Left ventricle myocardium superior (tissue), 1 donor: ENCODE measurements at regions not wholly inside any gene's neighbourhood (a gene's known extent, or its start where the extent isn't known, plus 50 kb on each side); places are given as distances from the start of the nearest gene placed in this dataset.
A peak's percentile ranks its signal among the peaks of the same experiment; 100 is the strongest.

Experiments used
- ATAC-seq: fragments of 200-7000 bp; cut with Tn5 transposase; one replicate; pipeline ENCODE4 v1.9.1; 2020; ENCODE audit warnings: mild to moderate bottlenecking, moderate library complexity
- DNase-seq: peaks from one replicate; pipeline ENCODE4 v3.0.0-alpha.2; 2020
- intact Hi-C: fragments of 100-400 bp; cut with micrococcal nuclease; formaldehyde crosslinking; loops from one replicate; pipeline ENCODE4 v1.11.0; 2022
- donor health status: DM: no; HTN: yes; CAD: no; lungs with severe emphysema.

- no peak for DNase-seq
- no peak for ATAC-seq
- intact Hi-C loops = no loop called here
These were observed 69.5 kb upstream of the NUP50 start for GRCh38 chr22:45094081-45094720.

- ATAC-seq (no peak), DNase-seq (no peak)
- intact Hi-C loops = no loop called here
These were observed 68.9 kb upstream of the NUP50 start for GRCh38 chr22:45094825-45095224.

- peak; percentile 34 for DNase-seq
- intact Hi-C loops = no loop called here
- peak; percentile 66 for ATAC-seq
These were observed 67.3 kb upstream of the NUP50 start for GRCh38 chr22:45096256-45096907.

- ATAC-seq = no peak
- intact Hi-C loops = no loop called here
- no peak for DNase-seq
These were observed 66.7 kb upstream of the NUP50 start for GRCh38 chr22:45097061-45097460.

- DNase-seq = no peak
- intact Hi-C loops = no loop called here
- ATAC-seq = no peak
These were observed 65.7 kb upstream of the NUP50 start for GRCh38 chr22:45098056-45098455.

- DNase-seq = no peak
- intact Hi-C loops = no loop called here
- ATAC-seq = no peak
These were observed 63.8 kb upstream of the NUP50 start for GRCh38 chr22:45099961-45100360.

- peak; percentile 54 for ATAC-seq
- peak; percentile 42 for DNase-seq
- intact Hi-C loops = no loop called here
These were observed 62.1 kb upstream of the NUP50 start for GRCh38 chr22:45101515-45102227.

- intact Hi-C loops = no loop called here
- no peak for DNase-seq
- ATAC-seq = no peak
These were observed 60.8 kb upstream of the NUP50 start for GRCh38 chr22:45102896-45103420.

GRCh38 chr22:45103756-45104155, 60.0 kb upstream of the NUP50 start:
- intact Hi-C loops = no loop called here
- no peak for ATAC-seq
- no peak for DNase-seq

GRCh38 chr22:45104313-45104712, 59.4 kb upstream of the NUP50 start:
- intact Hi-C loops = no loop called here
- no peak for ATAC-seq
- no peak for DNase-seq

GRCh38 chr22:45105281-45105702, 58.4 kb upstream of the NUP50 start:
- ATAC-seq (no peak), DNase-seq (no peak)
- intact Hi-C loops = no loop called here

- ATAC-seq (no peak), DNase-seq (no peak)
- intact Hi-C loops = no loop called here
These were observed 56.1 kb upstream of the NUP50 start for GRCh38 chr22:45107671-45108070.

GRCh38 chr22:45112136-45112879, 51.4 kb upstream of the NUP50 start:
- ATAC-seq (no peak), DNase-seq (no peak)
- intact Hi-C loops = no loop called here
